ENCODE measurements at regions not wholly inside any gene's neighbourhood (a gene's known extent, or its start where the extent isn't known, plus 50 kb on each side); places are given as distances from the start of the nearest gene placed in this dataset.

- H3K4me1 Mint-ChIP-seq (ENCODE audit: low read depth, unreplicated experiment): no peaks in the 10 kb centered on the region
- H3K27ac Mint-ChIP-seq (ENCODE audit: unreplicated experiment): no peak overlapping the region
- no peaks in the 10 kb centered on the region for H3K27me3 Mint-ChIP-seq (ENCODE audit: unreplicated experiment)
- H3K9me3 Mint-ChIP-seq (ENCODE audit: low read depth, unreplicated experiment): peaks cover 5% of the 10 kb centered on the region
- DNase-seq: no peak
- H3K4me3 Mint-ChIP-seq (ENCODE audit: low read depth, unreplicated experiment): no peak overlapping the region
- intact Hi-C loops (cut with micrococcal nuclease; ENCODE audit: unreplicated experiment): loop anchor here (10.0 kb wide), 1 partner anchor 156 kb away; no protein-coding TSS in a partner anchor
- BruUV-seq (replicated peaks): no TSS peak
- CTCF ChIA-PET: no interaction called here
- no peak for TF ChIP-seq CTCF (IDR thresholded peaks at IDR 0.05; ENCODE audit: unreplicated experiment)
- H3K36me3 Mint-ChIP-seq (ENCODE audit: insufficient read depth, unreplicated experiment): no peaks in the 10 kb centered on the region
Measured at GRCh38 chr17:14768923-14769322, 468.0 kb downstream of the HS3ST3B1 start.

GRCh38 chr17:14762736-14763479, 462.0 kb downstream of the HS3ST3B1 start:
- Mint-ChIP-seq H3K36me3 (ENCODE audit: insufficient read depth, unreplicated experiment) (no peaks in the 10 kb centered on the region), H3K27ac (ENCODE audit: unreplicated experiment) (no peak overlapping the region), H3K4me3 (ENCODE audit: low read depth, unreplicated experiment) (no peak overlapping the region), H3K9me3 (ENCODE audit: low read depth, unreplicated experiment) (peaks cover 7% of the 10 kb centered on the region), H3K4me1 (ENCODE audit: low read depth, unreplicated experiment) (no peaks in the 10 kb centered on the region), H3K27me3 (ENCODE audit: unreplicated experiment) (no peaks in the 10 kb centered on the region)
- intact Hi-C loops (cut with micrococcal nuclease; ENCODE audit: unreplicated experiment): loop anchor here (10.0 kb wide), 1 partner anchor 162 kb away; no protein-coding TSS in a partner anchor
- CTCF ChIA-PET: no interaction called here
- TF ChIP-seq CTCF (IDR thresholded peaks at IDR 0.05; ENCODE audit: unreplicated experiment): no peak
- no TSS peak for BruUV-seq (replicated peaks)
- no peak for DNase-seq

- CTCF ChIA-PET: interaction anchor here (0.5 to 1.0 kb wide), 2 partner anchors 14 to 88 kb away, joined by 3 to 4 read pairs; no protein-coding TSS in a partner anchor
- intact Hi-C loops (cut with micrococcal nuclease; ENCODE audit: unreplicated experiment): loop anchor here (10.0 kb wide), 1 partner anchor 164 kb away; no protein-coding TSS in a partner anchor
- Mint-ChIP-seq H3K27me3 (ENCODE audit: unreplicated experiment) (no peaks in the 10 kb centered on the region), H3K36me3 (ENCODE audit: insufficient read depth, unreplicated experiment) (no peaks in the 10 kb centered on the region), H3K4me1 (ENCODE audit: low read depth, unreplicated experiment) (peaks cover 8% of the 10 kb centered on the region), H3K9me3 (ENCODE audit: low read depth, unreplicated experiment) (peaks cover 5% of the 10 kb centered on the region), H3K27ac (ENCODE audit: unreplicated experiment) (no peak overlapping the region), H3K4me3 (ENCODE audit: low read depth, unreplicated experiment) (no peak overlapping the region)
- BruUV-seq (replicated peaks): no TSS peak
- no peak for TF ChIP-seq CTCF (IDR thresholded peaks at IDR 0.05; ENCODE audit: unreplicated experiment)
- no peak for DNase-seq
Measured at GRCh38 chr17:14760719-14761411, 460.0 kb downstream of the HS3ST3B1 start.

GRCh38 chr17:14760212-14760611, 459.3 kb downstream of the HS3ST3B1 start:
- H3K4me3 Mint-ChIP-seq (ENCODE audit: low read depth, unreplicated experiment): no peak overlapping the region
- H3K27ac Mint-ChIP-seq (ENCODE audit: unreplicated experiment): no peak overlapping the region
- intact Hi-C loops (cut with micrococcal nuclease; ENCODE audit: unreplicated experiment): loop anchor here (10.0 kb wide), 1 partner anchor 165 kb away; no protein-coding TSS in a partner anchor
- H3K4me1 Mint-ChIP-seq (ENCODE audit: low read depth, unreplicated experiment): peaks cover 8% of the 10 kb centered on the region
- no peak for TF ChIP-seq CTCF (IDR thresholded peaks at IDR 0.05; ENCODE audit: unreplicated experiment)
- no peak for DNase-seq
- peaks cover 2% of the 10 kb centered on the region for H3K9me3 Mint-ChIP-seq (ENCODE audit: low read depth, unreplicated experiment)
- BruUV-seq (replicated peaks): no TSS peak
- no peaks in the 10 kb centered on the region for H3K36me3 Mint-ChIP-seq (ENCODE audit: insufficient read depth, unreplicated experiment)
- CTCF ChIA-PET: interaction anchor here (1.0 kb wide), 1 partner anchor 14 kb away, joined by 3 read pairs; no protein-coding TSS in a partner anchor
- H3K27me3 Mint-ChIP-seq (ENCODE audit: unreplicated experiment): no peaks in the 10 kb centered on the region

All from Calu3 (cell line).